Spleen (tissue), 11 donors: ENCODE measurements at regions not wholly inside any gene's neighbourhood (a gene's known extent, or its start where the extent isn't known, plus 50 kb on each side); places are given as distances from the start of the nearest gene placed in this dataset.
A peak's percentile ranks its signal among the peaks of the same experiment; 100 is the strongest.

Experiments used
- DNase-seq: peaks from one replicate; pipeline ENCODE4 v3.0.0-alpha.2; 2020
- H3K27ac ChIP-seq, 8 donors: fragments of 200-600 bp; sonication (generic) in 7 of 8; 1 replicate in 4 of 8; 2 replicates in 4 of 8; pipeline versions ENCODE4 v1.5.0 to v1.8.0; 2016 to 2021; ENCODE audit warnings: inconsistent platforms in 4 of 8, mild to moderate bottlenecking in 4 of 8, moderate library complexity in 1 of 8
- H3K27me3 ChIP-seq, 7 donors: fragments of 200-600 bp; sonication (generic) in 6 of 7; replicated peaks in 1 of 7; 1 replicate in 4 of 7; 2 replicates in 3 of 7; pipeline versions ENCODE4 v1.5.0 to v1.8.0; 2016 to 2021; ENCODE audit warnings: inconsistent platforms in 3 of 7, mild to moderate bottlenecking in 1 of 7
- H3K36me3 ChIP-seq, 6 donors: fragments of 200-600 bp; sonication (generic) in 5 of 6; 1 replicate in 4 of 6; 2 replicates in 2 of 6; pipeline versions ENCODE4 v1.5.0 to v1.8.0; 2016 to 2021; ENCODE audit warnings: inconsistent platforms in 2 of 6
- H3K4me1 ChIP-seq, 6 donors: fragments of 200-600 bp; sonication (generic) in 5 of 6; 1 replicate in 3 of 6; 2 replicates in 3 of 6; pipeline versions ENCODE4 v1.5.0 to v1.8.0; 2016 to 2021; ENCODE audit warnings: inconsistent platforms in 3 of 6
- H3K4me3 ChIP-seq, 8 donors: fragments of 200-600 bp; sonication (generic) in 7 of 8; 1 replicate in 4 of 8; 2 replicates in 4 of 8; pipeline versions ENCODE4 v1.5.0 to v1.8.0; 2016 to 2021; ENCODE audit warnings: inconsistent platforms in 4 of 8, mild to moderate bottlenecking in 4 of 8, moderate library complexity in 2 of 8
- H3K9me3 ChIP-seq, 8 donors: fragments of 200-600 bp; sonication (generic) in 7 of 8; 1 replicate in 4 of 8; 2 replicates in 4 of 8; pipeline versions ENCODE4 v1.5.0 to v1.8.0; 2016 to 2021; ENCODE audit warnings: inconsistent platforms in 4 of 8
- CTCF ChIP-seq, 11 experiments: fragments of 200-600 bp in 7 of 11; fragments of 450-650 bp in 4 of 11; sonication (generic) in 4 of 11; IDR thresholded peaks in 8 of 11; conservative IDR thresholded peaks in 3 of 11; 1 replicate in 7 of 11; 2 replicates in 4 of 11; pipeline versions ENCODE4 v1.4.0 to v1.8.0; 2016 to 2021; ENCODE audit warnings: antibody characterized with exemption in 11 of 11, inconsistent platforms in 4 of 11, mild to moderate bottlenecking in 1 of 11
- POLR2A ChIP-seq, 3 donors: fragments of 450-650 bp; IDR thresholded peaks; one replicate each; pipeline ENCODE4 v1.5.1; 2017; ENCODE audit warnings: antibody characterized with exemption in 3 of 3, mild to moderate bottlenecking in 1 of 3
- POLR2AphosphoS5 ChIP-seq, 3 donors: sonication (generic); formaldehyde crosslinking; IDR thresholded peaks; one replicate each; pipeline ENCODE4 v1.5.1; 2017; ENCODE audit warnings: antibody characterized with exemption in 3 of 3
- WGBS, 5 donors: extraction: QIAGEN DNeasy Blood & Tissue Kit in 3 of 5; methylation state at CpG; one replicate each; pipeline versions ENCODE4 v1.1.5 to v1.1.7; 2013 to 2018; 5-methylcytosine and 5-hydroxymethylcytosine counted together
- intact Hi-C: fragments of 100-400 bp; cut with DNase I; formaldehyde crosslinking; loops from one replicate; pipeline ENCODE4 v1.15.0; 2023; ENCODE audit warnings: low total_unique reads
- donor health status: healthy with polysubstance abuse.
- donor health status: DM: no; HTN: no; CAD: no; lungs with moderate emphysema.
- donor health status: DM: no; HTN: no; CAD: no.
- donor health status: Bipolar disorder and iron deficiency.
- donor health status: healthy.
- donor health status: DM: no; HTN: no; CAD: no.
- donor health status: DM: yes; HTN: yes; CAD: no.

DNA sequence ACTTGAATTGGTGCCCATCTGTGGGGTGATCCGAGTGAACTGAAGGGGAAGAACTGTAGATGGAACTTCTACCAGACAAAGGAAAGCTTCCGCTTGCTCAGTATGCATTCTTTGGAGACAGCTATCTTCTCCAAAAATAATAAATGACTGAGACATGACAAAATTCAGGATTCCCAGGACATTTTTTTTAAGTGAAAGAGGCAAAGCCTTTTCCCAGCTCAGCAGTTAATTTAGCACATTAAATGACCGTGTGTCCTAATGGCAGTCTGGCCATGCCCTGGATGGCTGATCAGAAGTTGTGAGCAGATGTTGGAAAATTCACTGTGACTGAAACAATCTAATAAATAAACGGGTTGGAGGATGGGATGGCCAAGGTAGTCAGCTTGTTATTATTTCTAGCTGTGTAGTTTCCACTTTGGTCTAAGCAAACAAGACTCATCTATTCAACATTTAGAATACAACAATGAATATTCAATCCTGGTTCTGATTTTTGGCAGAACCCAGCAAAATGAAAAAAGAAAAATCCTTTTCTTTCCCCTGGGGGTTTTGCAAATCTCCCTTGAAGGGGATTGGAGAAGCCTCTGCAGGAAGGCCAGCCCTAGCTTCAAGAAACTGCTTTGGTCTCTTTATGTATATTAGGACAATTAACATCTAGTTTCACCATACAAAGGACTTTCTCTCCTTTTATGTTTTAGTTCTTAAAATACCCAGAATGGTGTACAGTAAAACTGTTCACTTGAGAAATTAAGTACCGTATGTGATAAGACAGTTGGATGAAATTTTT lies 540.9 kb upstream of the MDFIC2 start:
- whole genome bisulfite sequencing, 5 donors: 83 to 93% (median 87%) methylated on average over 5 of the region's 5 CpGs
- Histone ChIP-seq H3K36me3 (no peaks in the 10 kb centered on the region), H3K4me1 (no peaks in the 10 kb centered on the region), H3K27ac (no peak overlapping the region), H3K9me3 (no peaks in the 10 kb centered on the region), H3K4me3 (no peak overlapping the region), H3K27me3 (no peaks in the 10 kb centered on the region)
- no peak for TF ChIP-seq CTCF (IDR thresholded peaks at IDR 0.05 in 8 of 11, conservative IDR thresholded peaks at IDR 0.05 in 3 of 11)
- no peak for TF ChIP-seq POLR2A (IDR thresholded peaks at IDR 0.05)
- no peak for TF ChIP-seq POLR2AphosphoS5 (IDR thresholded peaks at IDR 0.05)
- no peak for DNase-seq
- intact Hi-C loops: no loop called here

- no peak overlapping the region for H3K4me3 ChIP-seq
- no peaks in the 10 kb centered on the region for H3K4me1 ChIP-seq
- intact Hi-C loops: no loop called here
- TF ChIP-seq POLR2AphosphoS5 (IDR thresholded peaks at IDR 0.05) (peak in 1 of 3 donors; percentile 28), POLR2A (IDR thresholded peaks at IDR 0.05) (no peak)
- no peaks in the 10 kb centered on the region for H3K27me3 ChIP-seq
- no peaks in the 10 kb centered on the region for H3K36me3 ChIP-seq
- WGBS, 5 donors: 69 to 84% (median 80%) methylated on average over 6 of the region's 6 CpGs
- no peak for DNase-seq
- peak overlapping the region in 5 of 8 donors; percentile 0 to 38 (median 34) for H3K27ac ChIP-seq
- peaks cover 0 to 4% (median 0%) of the 10 kb centered on the region in 8 donors for H3K9me3 ChIP-seq
These were observed 537.7 kb upstream of the MDFIC2 start for GRCh38 chr3:70849911-70850699.

GRCh38 chr3:70840106-70840870 lies 527.9 kb upstream of the MDFIC2 start:
- intact Hi-C loops: no loop called here
- H3K9me3 ChIP-seq: no peaks in the 10 kb centered on the region
- WGBS, 5 donors: 54 to 63% (median 58%) methylated on average over 4 of the region's 4 CpGs
- no peak overlapping the region for H3K27ac ChIP-seq
- peaks cover 0 to 9% (median 4%) of the 10 kb centered on the region in 6 donors for H3K4me1 ChIP-seq
- H3K36me3 ChIP-seq: no peaks in the 10 kb centered on the region
- H3K4me3 ChIP-seq: no peak overlapping the region
- no peak for TF ChIP-seq CTCF (IDR thresholded peaks at IDR 0.05 in 8 of 11, conservative IDR thresholded peaks at IDR 0.05 in 3 of 11)
- TF ChIP-seq POLR2AphosphoS5 (IDR thresholded peaks at IDR 0.05): no peak
- TF ChIP-seq POLR2A (IDR thresholded peaks at IDR 0.05): no peak
- H3K27me3 ChIP-seq: no peaks in the 10 kb centered on the region
- no peak for DNase-seq

GRCh38 chr3:70833239-70833960 lies 521.0 kb upstream of the MDFIC2 start:
- H3K9me3 ChIP-seq: no peaks in the 10 kb centered on the region
- no peaks in the 10 kb centered on the region for H3K27me3 ChIP-seq
- intact Hi-C loops: no loop called here
- no peak for DNase-seq
- peak overlapping the region in 6 of 8 donors; percentile 33 to 62 (median 52) for H3K27ac ChIP-seq
- no peaks in the 10 kb centered on the region for H3K36me3 ChIP-seq
- TF ChIP-seq CTCF (IDR thresholded peaks at IDR 0.05 in 8 of 11, conservative IDR thresholded peaks at IDR 0.05 in 3 of 11) (no peak), POLR2AphosphoS5 (IDR thresholded peaks at IDR 0.05) (no peak), POLR2A (IDR thresholded peaks at IDR 0.05) (no peak)
- peaks cover 0 to 16% (median 0%) of the 10 kb centered on the region in 6 donors for H3K4me1 ChIP-seq
- WGBS, 5 donors: 54 to 67% (median 61%) methylated on average over 7 of the region's 7 CpGs
- no peak overlapping the region for H3K4me3 ChIP-seq
